Immature natural killer cell (primary cell): ENCODE measurements at regions not wholly inside any gene's neighbourhood (a gene's known extent, or its start where the extent isn't known, plus 50 kb on each side); places are given as distances from the start of the nearest gene placed in this dataset.

ENCODE experiments used
- DNase-seq, 3 donors: peaks; one replicate each; pipeline ENCODE4 v3.0.0; 2022; ENCODE audit warnings: mixed read lengths in 1 of 3
- H3K27ac Mint-ChIP-seq, 6 donors: one replicate each; pipeline ENCODE4 v1.8.0; 2020; ENCODE audit warnings: mixed read lengths in 6 of 6, mild to moderate bottlenecking in 5 of 6, inconsistent platforms in 4 of 6, moderate library complexity in 3 of 6
- H3K27me3 Mint-ChIP-seq, 3 donors: one replicate each; pipeline ENCODE4 v1.8.0; 2020 to 2021; ENCODE audit warnings: low read depth in 3 of 3, mild to moderate bottlenecking in 3 of 3, mixed read lengths in 3 of 3, moderate library complexity in 3 of 3, inconsistent platforms in 1 of 3
- H3K36me3 Mint-ChIP-seq, 3 donors: one replicate each; pipeline ENCODE4 v1.8.0; 2020; ENCODE audit warnings: mixed read lengths in 3 of 3, inconsistent platforms in 2 of 3, mild to moderate bottlenecking in 2 of 3
- H3K4me1 Mint-ChIP-seq, 2 donors: one replicate each; pipeline ENCODE4 v1.8.0; 2020; ENCODE audit warnings: inconsistent platforms in 2 of 2, mild to moderate bottlenecking in 2 of 2, mixed read lengths in 2 of 2, moderate library complexity in 1 of 2
- H3K4me3 Mint-ChIP-seq, 5 donors: one replicate each; pipeline ENCODE4 v1.8.0; 2020; ENCODE audit warnings: mild to moderate bottlenecking in 5 of 5, mixed read lengths in 5 of 5, inconsistent platforms in 3 of 5, moderate library complexity in 3 of 5
- H3K9me3 Mint-ChIP-seq, 6 donors: one replicate each; pipeline ENCODE4 v1.8.0; 2020; ENCODE audit warnings: mild to moderate bottlenecking in 6 of 6, mixed read lengths in 6 of 6, inconsistent platforms in 4 of 6, moderate library complexity in 3 of 6

DNA sequence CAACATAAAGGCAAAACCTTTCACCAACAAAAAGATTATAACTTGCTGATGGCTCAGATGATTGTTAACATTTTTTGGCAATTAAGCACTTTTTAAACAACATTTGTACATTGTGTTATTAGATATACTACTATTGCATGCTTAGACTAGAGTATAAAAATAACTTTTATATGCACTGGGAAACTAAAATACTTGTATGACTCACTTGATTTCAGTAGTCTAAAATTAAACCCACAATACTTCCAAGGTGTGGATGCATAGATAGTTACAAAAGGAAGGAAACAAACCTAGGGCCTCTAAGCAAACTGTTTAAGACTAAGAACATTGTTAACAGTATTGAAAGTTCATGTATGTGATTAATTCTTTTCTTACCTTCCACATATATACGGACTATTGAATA lies 1521.5 kb downstream of the OTOL1 start:
- Mint-ChIP-seq H3K4me3 (no peak overlapping the region), H3K27ac (no peak overlapping the region), H3K36me3 (no peaks in the 10 kb centered on the region), H3K27me3 (no peaks in the 10 kb centered on the region), H3K9me3 (peaks cover 11 to 42% (median 22%) of the 10 kb centered on the region in 6 donors), H3K4me1 (no peaks in the 10 kb centered on the region)
- DNase-seq: no peak

DNA sequence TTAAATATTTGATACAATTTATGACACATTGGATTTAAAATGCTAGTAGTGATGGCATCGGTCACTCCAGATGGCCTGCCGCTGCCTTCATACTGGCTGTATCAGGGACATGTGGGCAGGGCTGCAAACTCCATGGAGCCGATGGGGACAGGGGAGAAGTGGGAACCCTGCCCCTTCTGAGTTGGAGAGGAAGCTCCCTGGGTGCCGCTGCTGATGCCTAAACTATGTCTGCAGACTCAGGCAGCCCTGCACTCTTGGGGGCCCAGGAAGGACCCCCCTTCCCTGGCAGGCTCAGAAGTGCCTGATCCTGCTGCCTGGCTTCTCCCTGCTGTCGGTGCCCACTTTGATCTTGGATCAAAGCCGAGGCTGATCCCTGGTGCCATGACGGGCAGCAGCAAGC lies 1522.1 kb downstream of the OTOL1 start:
- Mint-ChIP-seq H3K36me3 (no peaks in the 10 kb centered on the region), H3K27ac (no peak overlapping the region), H3K4me1 (no peaks in the 10 kb centered on the region), H3K4me3 (no peak overlapping the region), H3K9me3 (peaks cover 11 to 40% (median 20%) of the 10 kb centered on the region in 6 donors), H3K27me3 (no peaks in the 10 kb centered on the region)
- DNase-seq: no peak

DNA sequence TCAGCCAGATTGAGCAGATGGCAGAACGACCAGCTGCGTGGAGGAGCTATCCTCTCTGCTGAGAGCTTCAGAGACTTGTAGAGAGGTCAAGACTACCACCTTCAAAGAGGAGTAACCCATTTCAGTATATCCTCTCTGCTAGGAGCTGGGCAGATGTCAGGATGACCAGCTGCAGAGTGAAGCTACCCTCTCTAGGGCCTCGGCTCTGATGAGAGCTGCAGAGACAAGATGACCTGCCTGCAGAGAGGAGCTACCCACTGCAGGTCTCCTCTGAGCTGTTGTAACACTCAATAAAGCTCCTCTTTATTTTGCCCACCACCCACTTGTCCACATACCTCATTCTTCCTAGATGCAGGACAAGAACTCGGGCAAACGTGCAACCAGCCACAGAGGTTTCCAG lies 1522.7 kb downstream of the OTOL1 start:
- H3K27me3 Mint-ChIP-seq: no peaks in the 10 kb centered on the region
- no peak overlapping the region for H3K27ac Mint-ChIP-seq
- no peaks in the 10 kb centered on the region for H3K4me1 Mint-ChIP-seq
- H3K9me3 Mint-ChIP-seq: peaks cover 11 to 41% (median 20%) of the 10 kb centered on the region in 6 donors
- H3K36me3 Mint-ChIP-seq: no peaks in the 10 kb centered on the region
- no peak overlapping the region for H3K4me3 Mint-ChIP-seq
- no peak for DNase-seq

GRCh38 chr3:163033652-163034051 lies 1537.0 kb downstream of the OTOL1 start:
- H3K27ac Mint-ChIP-seq: no peak overlapping the region
- no peak overlapping the region for H3K4me3 Mint-ChIP-seq
- H3K9me3 Mint-ChIP-seq: peaks cover 4 to 17% (median 11%) of the 10 kb centered on the region in 6 donors
- no peaks in the 10 kb centered on the region for H3K36me3 Mint-ChIP-seq
- peaks cover 0 to 1% (median 0%) of the 10 kb centered on the region in 3 donors for H3K27me3 Mint-ChIP-seq
- no peak for DNase-seq
- H3K4me1 Mint-ChIP-seq: no peaks in the 10 kb centered on the region

- H3K36me3 Mint-ChIP-seq: peaks cover 0 to 4% (median 0%) of the 10 kb centered on the region in 3 donors
- H3K9me3 Mint-ChIP-seq: peaks cover 16 to 48% (median 27%) of the 10 kb centered on the region in 6 donors
- no peak for DNase-seq
- H3K4me1 Mint-ChIP-seq: no peaks in the 10 kb centered on the region
- no peak overlapping the region for H3K27ac Mint-ChIP-seq
- H3K27me3 Mint-ChIP-seq: peaks cover 0 to 1% (median 0%) of the 10 kb centered on the region in 3 donors
- H3K4me3 Mint-ChIP-seq: no peak overlapping the region
These were observed 1543.0 kb downstream of the OTOL1 start for GRCh38 chr3:163039636-163040035.

GRCh38 chr3:163043074-163043473 lies 1546.5 kb downstream of the OTOL1 start:
- Mint-ChIP-seq H3K27me3 (peaks cover 0 to 4% (median 0%) of the 10 kb centered on the region in 3 donors), H3K27ac (no peak overlapping the region)

GRCh38 chr3:163045945-163046344 lies 1549.3 kb downstream of the OTOL1 start:
- H3K27ac Mint-ChIP-seq: no peak overlapping the region
- peaks cover 0 to 4% (median 0%) of the 10 kb centered on the region in 3 donors for H3K27me3 Mint-ChIP-seq
- H3K36me3 Mint-ChIP-seq: peaks cover 0 to 7% (median 0%) of the 10 kb centered on the region in 3 donors
- no peak overlapping the region for H3K4me3 Mint-ChIP-seq
- no peaks in the 10 kb centered on the region for H3K4me1 Mint-ChIP-seq
- H3K9me3 Mint-ChIP-seq: peaks cover 7 to 33% (median 18%) of the 10 kb centered on the region in 6 donors
- no peak for DNase-seq

More at GRCh38 chr3:163043074-163043473, 1546.5 kb downstream of the OTOL1 start:
- H3K4me1 Mint-ChIP-seq: no peaks in the 10 kb centered on the region
- peaks cover 12 to 50% (median 26%) of the 10 kb centered on the region in 6 donors for H3K9me3 Mint-ChIP-seq
- no peak for DNase-seq
- peaks cover 0 to 7% (median 0%) of the 10 kb centered on the region in 3 donors for H3K36me3 Mint-ChIP-seq
- H3K4me3 Mint-ChIP-seq: no peak overlapping the region

DNA sequence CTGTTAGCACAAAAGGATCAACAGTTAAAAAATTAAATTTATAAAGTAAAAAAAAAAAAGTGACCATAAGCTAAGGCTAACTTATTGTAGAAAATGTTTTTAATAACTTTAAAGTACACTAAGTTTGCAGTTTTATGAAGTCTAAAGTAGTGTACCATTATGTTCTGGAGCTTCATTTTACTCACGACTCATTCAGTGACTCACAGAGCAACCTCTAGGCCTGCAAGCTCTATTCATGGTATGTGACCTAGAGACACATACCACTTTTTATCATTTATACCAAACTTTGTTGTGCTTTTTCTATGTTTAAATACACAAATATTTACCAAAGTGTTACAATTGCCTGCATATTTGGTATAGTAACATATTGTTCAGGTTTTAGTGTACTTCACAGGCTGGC lies 1552.3 kb downstream of the OTOL1 start:
- no peaks in the 10 kb centered on the region for H3K4me1 Mint-ChIP-seq
- peaks cover 0 to 4% (median 0%) of the 10 kb centered on the region in 3 donors for H3K27me3 Mint-ChIP-seq
- no peak for DNase-seq
- no peak overlapping the region for H3K4me3 Mint-ChIP-seq
- H3K27ac Mint-ChIP-seq: no peak overlapping the region
- peaks cover 0 to 14% (median 9%) of the 10 kb centered on the region in 6 donors for H3K9me3 Mint-ChIP-seq
- peaks cover 0 to 4% (median 0%) of the 10 kb centered on the region in 3 donors for H3K36me3 Mint-ChIP-seq

DNA sequence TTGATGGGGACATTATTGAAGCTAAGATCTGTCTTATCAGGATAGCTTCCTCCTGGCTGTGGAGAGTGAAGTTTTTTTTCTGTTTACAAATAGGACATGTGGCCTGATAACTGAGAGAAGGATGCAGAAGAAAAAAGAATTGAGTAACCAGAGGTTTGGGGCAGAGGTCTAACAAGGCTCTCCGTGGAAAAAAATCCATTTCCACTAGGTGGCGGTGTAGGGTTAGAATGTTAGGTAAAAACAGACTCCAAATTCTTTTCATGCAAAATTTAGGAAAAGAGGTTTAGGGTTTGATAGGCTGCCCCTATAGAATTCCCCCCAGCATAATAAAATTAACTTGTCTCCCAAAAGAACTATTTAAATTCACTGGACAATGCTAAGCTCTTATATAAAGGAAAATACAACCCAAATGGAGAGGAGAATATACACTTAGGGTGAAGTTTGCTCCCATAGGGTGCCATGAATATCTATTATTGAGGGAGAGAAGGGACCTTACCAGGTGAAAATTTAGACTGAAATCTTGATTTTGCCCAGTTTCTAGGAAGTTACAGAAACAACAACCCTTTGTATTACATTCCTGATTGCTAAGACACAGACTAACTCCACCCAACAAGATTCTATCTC lies 1560.4 kb downstream of the OTOL1 start:
- Mint-ChIP-seq H3K4me3 (no peak overlapping the region), H3K9me3 (peaks cover 0 to 20% (median 7%) of the 10 kb centered on the region in 6 donors), H3K27ac (no peak overlapping the region), H3K27me3 (peaks cover 0 to 3% (median 0%) of the 10 kb centered on the region in 3 donors), H3K4me1 (no peaks in the 10 kb centered on the region), H3K36me3 (no peaks in the 10 kb centered on the region)
- DNase-seq: no peak

DNA sequence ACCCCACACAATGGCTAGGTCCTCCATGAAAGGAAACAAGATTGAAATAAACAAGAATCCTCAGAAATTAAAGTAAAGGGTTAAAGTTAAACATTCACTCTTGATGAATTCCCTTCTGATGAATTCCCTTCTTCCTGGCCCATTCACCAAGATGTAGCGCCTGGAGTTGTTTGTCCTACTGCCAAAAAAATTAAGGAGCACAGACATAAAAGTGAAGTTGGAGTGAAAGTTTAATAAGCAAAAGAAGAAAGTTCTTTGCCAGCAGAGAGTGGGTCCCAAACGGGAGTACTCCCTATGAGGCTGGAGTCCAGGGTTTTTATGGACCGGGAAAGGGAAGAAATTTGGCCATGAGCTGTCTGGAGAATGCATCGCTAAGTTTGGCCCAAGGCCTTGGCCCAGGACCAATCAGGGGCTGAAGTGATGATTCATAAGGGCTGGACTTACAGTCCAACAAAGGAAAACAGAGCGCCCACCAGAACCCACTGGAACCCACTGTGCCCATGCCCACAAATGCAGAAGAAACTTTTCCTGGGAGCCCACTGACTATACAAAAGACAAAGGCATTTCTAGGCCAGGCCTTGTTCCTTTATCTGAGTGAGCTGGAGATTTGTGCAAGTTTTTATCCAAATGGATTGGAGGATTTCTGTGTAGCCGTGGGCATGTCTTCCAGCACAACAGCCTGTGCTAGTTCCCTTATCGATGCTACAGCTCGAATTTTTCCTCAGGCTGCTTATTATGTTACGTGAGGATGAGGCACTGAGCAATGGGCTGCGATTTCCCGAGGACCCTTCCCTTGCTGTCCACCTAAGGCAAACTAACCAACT lies 1561.6 kb downstream of the OTOL1 start:
- H3K4me3 Mint-ChIP-seq: no peak overlapping the region
- H3K9me3 Mint-ChIP-seq: peaks cover 0 to 21% (median 9%) of the 10 kb centered on the region in 6 donors
- DNase-seq: no peak
- no peaks in the 10 kb centered on the region for H3K4me1 Mint-ChIP-seq
- peaks cover 0 to 3% (median 0%) of the 10 kb centered on the region in 3 donors for H3K27me3 Mint-ChIP-seq
- no peak overlapping the region for H3K27ac Mint-ChIP-seq
- no peaks in the 10 kb centered on the region for H3K36me3 Mint-ChIP-seq

DNA sequence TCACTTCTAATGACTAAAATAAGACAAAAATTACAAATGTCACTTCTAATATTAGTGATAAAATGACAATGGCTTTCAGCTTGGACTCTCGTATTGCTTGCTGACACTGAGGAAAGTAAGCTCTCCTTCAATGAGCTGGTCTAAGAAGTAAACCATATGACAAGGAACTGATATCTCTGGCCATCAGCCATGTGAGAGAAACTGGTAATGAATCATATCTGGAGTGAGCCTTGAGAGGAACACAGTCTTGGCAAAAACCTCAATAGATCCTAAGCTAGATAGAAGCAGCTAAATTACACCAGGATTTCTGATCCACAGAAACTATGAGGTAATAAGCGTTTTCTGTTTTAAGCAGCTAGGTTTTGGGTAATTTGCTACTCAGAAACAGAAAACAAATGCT lies 1575.1 kb downstream of the OTOL1 start:
- Mint-ChIP-seq H3K4me3 (no peak overlapping the region), H3K27me3 (peaks cover 0 to 1% (median 0%) of the 10 kb centered on the region in 3 donors), H3K36me3 (no peaks in the 10 kb centered on the region), H3K27ac (no peak overlapping the region), H3K9me3 (peaks cover 1 to 34% (median 14%) of the 10 kb centered on the region in 6 donors), H3K4me1 (no peaks in the 10 kb centered on the region)
- no peak for DNase-seq
